ENCODE measurements at regions not wholly inside any gene's neighbourhood (a gene's known extent, or its start where the extent isn't known, plus 50 kb on each side); places are given as distances from the start of the nearest gene placed in this dataset.
"Not testable (repeated sequence)": the region's sequence is repeated elsewhere in the genome, so short reads cannot be mapped to it uniquely, and the experiment has no call there.

DNA sequence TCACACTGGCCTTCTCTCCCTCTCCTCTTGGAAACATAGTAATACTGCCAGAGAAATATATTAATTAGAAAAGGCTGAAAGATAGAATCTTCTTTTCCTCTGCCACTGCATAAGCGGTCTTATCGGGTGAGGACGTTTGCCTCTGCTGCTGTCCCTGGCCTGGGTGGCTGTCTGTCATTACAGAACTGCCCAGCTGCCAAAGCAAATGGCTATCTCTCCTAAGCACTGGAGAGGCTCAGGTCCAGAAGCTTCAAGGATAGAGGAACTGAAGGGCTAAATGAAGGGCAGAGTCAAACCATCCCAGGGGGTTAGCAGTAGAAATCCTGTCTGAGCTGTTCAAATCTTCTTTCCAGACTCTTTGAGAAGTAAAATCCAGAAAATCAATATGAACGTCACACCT lies 198.6 kb upstream of the CAND1 start:
- in situ Hi-C loops (cut with HindIII; ENCODE audit: low pct_unique_long_range_greater_than_20kb, low sequenced_read_pairs): no loop called here
- DNase-seq (ENCODE audit: low read depth, low spot score): no peak

- DNase-seq (ENCODE audit: low read depth, low spot score); in situ Hi-C loops (cut with HindIII; ENCODE audit: low pct_unique_long_range_greater_than_20kb, low sequenced_read_pairs): not testable (repeated sequence)
Observed at GRCh38 chr12:67072281-67072680, 196.9 kb upstream of the CAND1 start.

- no peak for DNase-seq (ENCODE audit: low read depth, low spot score)
- in situ Hi-C loops (cut with HindIII; ENCODE audit: low pct_unique_long_range_greater_than_20kb, low sequenced_read_pairs): no loop called here
Observed at GRCh38 chr12:67073336-67073735, 195.8 kb upstream of the CAND1 start.

GRCh38 chr12:67074072-67074471 lies 195.1 kb upstream of the CAND1 start:
- no peak for DNase-seq (ENCODE audit: low read depth, low spot score)
- in situ Hi-C loops (cut with HindIII; ENCODE audit: low pct_unique_long_range_greater_than_20kb, low sequenced_read_pairs): no loop called here

DNA sequence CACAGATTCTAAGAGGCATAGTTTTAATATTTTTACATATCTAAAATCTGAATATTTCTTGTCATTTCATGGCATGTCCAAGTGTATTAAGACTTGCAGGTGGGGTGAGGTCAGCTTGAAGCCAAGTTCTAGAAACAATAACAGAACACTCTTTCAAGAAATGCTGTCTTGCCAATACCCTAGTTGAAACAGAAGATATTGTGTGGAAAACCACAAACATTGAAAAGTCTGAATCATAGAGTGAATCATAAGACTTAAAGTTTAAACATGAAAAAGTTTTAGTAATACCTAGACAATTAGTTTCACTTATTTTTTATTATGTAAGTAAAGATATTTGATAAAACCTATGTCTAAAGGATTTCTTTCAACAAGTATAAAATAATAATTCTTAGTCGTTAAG lies 191.5 kb upstream of the CAND1 start:
- no peak for DNase-seq (ENCODE audit: low read depth, low spot score)
- in situ Hi-C loops (cut with HindIII; ENCODE audit: low pct_unique_long_range_greater_than_20kb, low sequenced_read_pairs): no loop called here

- in situ Hi-C loops (cut with HindIII; ENCODE audit: low pct_unique_long_range_greater_than_20kb, low sequenced_read_pairs): no loop called here
- no peak for DNase-seq (ENCODE audit: low read depth, low spot score)
Observed at GRCh38 chr12:67078957-67079356, 190.2 kb upstream of the CAND1 start.

- DNase-seq (ENCODE audit: low read depth, low spot score): no peak
- in situ Hi-C loops (cut with HindIII; ENCODE audit: low pct_unique_long_range_greater_than_20kb, low sequenced_read_pairs): no loop called here
Observed at GRCh38 chr12:67080637-67081036, 188.5 kb upstream of the CAND1 start.

GRCh38 chr12:67082221-67082620 lies 186.9 kb upstream of the CAND1 start:
- in situ Hi-C loops (cut with HindIII; ENCODE audit: low pct_unique_long_range_greater_than_20kb, low sequenced_read_pairs): no loop called here
- DNase-seq (ENCODE audit: low read depth, low spot score): no peak

GRCh38 chr12:67085699-67086098 lies 183.5 kb upstream of the CAND1 start:
- in situ Hi-C loops (cut with HindIII; ENCODE audit: low pct_unique_long_range_greater_than_20kb, low sequenced_read_pairs): no loop called here
- no peak for DNase-seq (ENCODE audit: low read depth, low spot score)

GRCh38 chr12:67086116-67086515 lies 183.0 kb upstream of the CAND1 start:
- in situ Hi-C loops (cut with HindIII; ENCODE audit: low pct_unique_long_range_greater_than_20kb, low sequenced_read_pairs): no loop called here
- DNase-seq (ENCODE audit: low read depth, low spot score): no peak

- in situ Hi-C loops (cut with HindIII; ENCODE audit: low pct_unique_long_range_greater_than_20kb, low sequenced_read_pairs): no loop called here
- DNase-seq (ENCODE audit: low read depth, low spot score): no peak
Observed at GRCh38 chr12:67088401-67089118, 180.6 kb upstream of the CAND1 start.

GRCh38 chr12:67091204-67091603 lies 178.0 kb upstream of the CAND1 start:
- no peak for DNase-seq (ENCODE audit: low read depth, low spot score)
- in situ Hi-C loops (cut with HindIII; ENCODE audit: low pct_unique_long_range_greater_than_20kb, low sequenced_read_pairs): no loop called here

DNA sequence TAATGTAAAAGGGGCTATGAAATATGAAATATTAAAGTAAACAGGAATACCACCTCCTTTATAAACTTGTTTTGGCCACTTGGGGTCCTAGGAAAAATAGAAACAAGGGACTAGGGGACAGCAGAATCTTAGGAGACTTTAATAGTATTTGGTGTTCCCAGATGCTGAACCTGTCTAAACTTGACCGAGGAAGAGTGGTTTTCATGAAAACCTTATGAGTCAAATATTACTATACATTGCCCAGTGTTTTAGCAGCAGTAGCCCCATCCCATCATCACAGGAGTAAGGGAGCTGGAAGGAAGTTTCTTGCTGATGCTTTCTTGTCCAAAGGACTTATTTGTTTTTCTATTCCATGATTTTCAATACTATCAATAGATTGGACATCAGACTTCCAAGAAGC lies 177.5 kb upstream of the CAND1 start:
- no peak for DNase-seq (ENCODE audit: low read depth, low spot score)
- in situ Hi-C loops (cut with HindIII; ENCODE audit: low pct_unique_long_range_greater_than_20kb, low sequenced_read_pairs): no loop called here

GRCh38 chr12:67092934-67093333 lies 176.2 kb upstream of the CAND1 start:
- DNase-seq (ENCODE audit: low read depth, low spot score): not testable (repeated sequence)

DNA sequence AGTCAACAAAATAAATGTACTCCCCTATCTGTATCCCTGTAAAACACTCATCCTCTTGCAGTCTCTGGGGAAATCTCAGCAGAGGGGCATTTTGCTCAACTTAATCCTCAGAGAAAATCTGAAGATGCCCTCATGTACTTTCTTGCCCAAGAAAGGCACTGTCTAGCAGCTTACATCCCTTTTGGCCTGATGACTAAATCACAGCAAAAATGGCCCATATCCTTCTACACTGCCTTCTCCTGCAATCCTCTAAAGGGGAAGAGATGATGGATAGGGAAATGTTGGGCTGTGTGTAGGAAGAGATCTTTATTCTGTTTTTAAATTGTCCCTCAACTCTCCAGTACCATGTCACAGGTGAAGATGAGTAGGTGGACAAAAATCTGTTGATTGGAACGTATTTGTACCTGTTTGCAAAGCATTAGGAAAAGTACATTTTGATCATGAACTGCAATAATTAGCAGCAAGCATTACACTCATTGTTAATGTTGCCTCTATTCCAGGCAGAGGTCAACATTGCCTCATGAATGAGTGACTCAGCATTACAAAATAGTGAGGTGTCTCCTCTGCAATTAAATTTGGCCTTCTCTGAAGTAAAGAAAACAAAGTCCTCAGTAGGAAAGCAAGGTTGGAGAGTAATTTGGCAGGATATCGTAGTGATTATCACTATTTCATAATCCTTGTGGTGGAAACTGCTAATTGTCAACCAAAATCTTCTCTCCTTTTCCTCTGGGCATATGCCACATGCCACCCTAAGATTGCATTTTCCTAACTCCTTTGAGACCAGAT lies 172.4 kb upstream of the CAND1 start:
- DNase-seq (ENCODE audit: low read depth, low spot score): no peak
- in situ Hi-C loops (cut with HindIII; ENCODE audit: low pct_unique_long_range_greater_than_20kb, low sequenced_read_pairs): no loop called here

More at GRCh38 chr12:67092934-67093333, 176.2 kb upstream of the CAND1 start:
- in situ Hi-C loops (cut with HindIII; ENCODE audit: low pct_unique_long_range_greater_than_20kb, low sequenced_read_pairs): not testable (repeated sequence)

GRCh38 chr12:67099858-67100257 lies 169.3 kb upstream of the CAND1 start:
- no peak for DNase-seq (ENCODE audit: low read depth, low spot score)

DNA sequence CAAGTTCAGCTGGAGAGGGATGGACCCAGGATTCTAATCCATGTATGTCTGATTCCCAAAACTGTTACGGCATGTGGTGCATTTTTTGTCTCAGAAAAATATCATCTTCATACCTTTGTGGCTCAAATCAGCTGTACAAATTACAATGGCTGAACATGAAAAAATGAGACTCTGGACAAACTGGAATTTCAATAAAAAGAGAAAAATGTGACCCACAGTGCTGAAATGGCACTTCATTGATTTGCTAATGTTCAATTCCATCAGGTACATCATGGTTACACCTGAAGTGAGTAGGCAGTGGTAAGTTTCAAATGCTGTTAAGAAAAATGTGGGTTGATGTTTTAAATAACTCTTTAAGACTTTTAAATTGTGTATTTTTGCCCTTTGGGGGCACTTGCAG lies 165.6 kb upstream of the CAND1 start:
- no peak for DNase-seq (ENCODE audit: low read depth, low spot score)
- in situ Hi-C loops (cut with HindIII; ENCODE audit: low pct_unique_long_range_greater_than_20kb, low sequenced_read_pairs): no loop called here

More at GRCh38 chr12:67099858-67100257, 169.3 kb upstream of the CAND1 start:
- in situ Hi-C loops (cut with HindIII; ENCODE audit: low pct_unique_long_range_greater_than_20kb, low sequenced_read_pairs): no loop called here

- in situ Hi-C loops (cut with HindIII; ENCODE audit: low pct_unique_long_range_greater_than_20kb, low sequenced_read_pairs): no loop called here
Observed at GRCh38 chr12:67107235-67107634, 161.9 kb upstream of the CAND1 start.

DNA sequence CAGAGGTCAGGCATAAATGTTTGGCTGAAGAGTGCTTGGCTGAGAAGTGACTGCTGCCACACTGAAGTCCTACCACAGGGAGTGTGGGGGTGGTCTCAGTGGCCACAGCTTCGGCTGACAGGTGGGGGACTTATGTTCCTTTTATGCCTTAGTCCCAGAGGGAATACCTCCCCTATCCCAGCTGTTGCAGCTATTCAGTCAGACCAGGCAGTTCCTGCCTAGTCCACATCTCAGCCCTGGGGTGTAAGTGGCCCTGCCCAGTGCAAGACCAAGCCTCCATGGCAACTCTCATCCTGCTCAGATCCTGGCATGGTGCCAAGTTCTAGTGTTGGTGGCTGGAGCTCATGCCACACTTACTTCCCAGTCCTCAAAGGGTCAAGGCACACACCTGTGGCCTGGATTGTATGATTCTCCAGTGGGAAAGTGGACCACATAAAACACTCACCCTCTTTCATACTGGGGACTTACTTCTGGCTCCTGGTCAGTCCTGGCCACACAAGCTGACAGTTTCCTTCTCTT lies 161.3 kb upstream of the CAND1 start:
- no peak for DNase-seq (ENCODE audit: low read depth, low spot score)
- in situ Hi-C loops (cut with HindIII; ENCODE audit: low pct_unique_long_range_greater_than_20kb, low sequenced_read_pairs): no loop called here

More at GRCh38 chr12:67107235-67107634, 161.9 kb upstream of the CAND1 start:
- no peak for DNase-seq (ENCODE audit: low read depth, low spot score)

All from SK-MEL-5 (cell line).